K562 (cell line): ENCODE measurements at regions not wholly inside any gene's neighbourhood (a gene's known extent, or its start where the extent isn't known, plus 50 kb on each side); places are given as distances from the start of the nearest gene placed in this dataset.

Experiments used
- CREM ChIP-seq: IDR thresholded peaks from 2 replicates; pipeline ENCODE4 v1.6.1; 2014; ENCODE audit warnings: antibody characterized with exemption, low read depth
- CTCF ChIP-seq, 3 experiments: IDR thresholded peaks in 2 of 3; conservative IDR thresholded peaks in 1 of 3; 2 replicates each; pipeline ENCODE4 v1.5.1; 2011 to 2012; ENCODE audit warnings: low read length in 3 of 3, mild to moderate bottlenecking in 3 of 3, control low read depth in 2 of 3, improper control_type of control experiment in 1 of 3, inconsistent platforms in 1 of 3, low read depth in 1 of 3, mixed read lengths in 1 of 3, moderate library complexity in 1 of 3; ENCODE audit not compliant: insufficient read depth in 2 of 3
- FOXK2 ChIP-seq, 2 experiments: fragments of 450-650 bp; IDR thresholded peaks in 1 of 2; conservative IDR thresholded peaks in 1 of 2; 2 replicates each; pipeline ENCODE4 v1.6.1; 2016; ENCODE audit warnings: low read depth in 2 of 2, mild to moderate bottlenecking in 1 of 2
- FOXO4 ChIP-seq: fragments of 450-650 bp; formaldehyde crosslinking; IDR thresholded peaks from 2 replicates; pipeline ENCODE4 v1.4.0; 2020; ENCODE audit warnings: mild to moderate bottlenecking, moderate library complexity
- GABPA ChIP-seq: fragments of 200-800 bp; sonication (Bioruptor generic); conservative IDR thresholded peaks from 2 replicates; pipeline ENCODE4 v1.6.1; 2016; ENCODE audit warnings: low read depth, missing genetic modification characterization, missing compliant biosample characterization
- GABPB2 ChIP-seq: fragments of 250-450 bp; sonication (Bioruptor Pico); conservative IDR thresholded peaks from 2 replicates; pipeline ENCODE4 v1.5.1; 2021; ENCODE audit warnings: mild to moderate bottlenecking
- HDAC6 ChIP-seq: IDR thresholded peaks from 2 replicates; pipeline ENCODE4 v1.6.1; 2012; ENCODE audit warnings: low read depth, mild to moderate bottlenecking, control low read depth, inconsistent platforms, low read length, moderate library complexity
- NFIC ChIP-seq: fragments of 450-650 bp; IDR thresholded peaks from 2 replicates; pipeline ENCODE4 v1.6.1; 2017; ENCODE audit warnings: mild to moderate bottlenecking, inconsistent platforms
- POLR2AphosphoS2 ChIP-seq: IDR thresholded peaks from 2 replicates; pipeline ENCODE4 v1.6.1; 2012; ENCODE audit warnings: low read length, improper control_type of control experiment
- POLR2AphosphoS5 ChIP-seq: IDR thresholded peaks from 2 replicates; pipeline ENCODE4 v1.6.1; 2011; ENCODE audit warnings: mild to moderate bottlenecking, low read depth, low read length, moderate library complexity; ENCODE audit not compliant: control insufficient read depth, insufficient read depth
- SIN3B ChIP-seq: fragments of 450-650 bp; IDR thresholded peaks from 2 replicates; pipeline ENCODE4 v1.6.1; 2017; ENCODE audit warnings: low read depth, mild to moderate bottlenecking, moderate library complexity
- SMAD4 ChIP-seq: fragments of 250-450 bp; sonication (Bioruptor Pico); conservative IDR thresholded peaks from 2 replicates; pipeline ENCODE4 v1.8.0; 2021; ENCODE audit warnings: inconsistent platforms, mild to moderate bottlenecking, moderate library complexity
- THRB ChIP-seq: fragments of 450-650 bp; formaldehyde crosslinking; conservative IDR thresholded peaks from 2 replicates; pipeline ENCODE4 v1.4.0; 2022; ENCODE audit warnings: mild to moderate bottlenecking, missing genetic modification characterization
- ZNF24 ChIP-seq: fragments of 450-650 bp; IDR thresholded peaks from 2 replicates; pipeline ENCODE4 v1.6.1; 2016

- TF ChIP-seq ZNF24 (no peak), CREM (no peak), CTCF (IDR thresholded peaks at IDR 0.05 in 2 of 3, conservative IDR thresholded peaks at IDR 0.05 in 1 of 3; ENCODE audit: insufficient read depth in 2 of 3, low read depth in 1 of 3, low read length in 3 of 3) (no peak), GABPB2 (no peak), HDAC6 (no peak), GABPA (tag) (no peak), FOXK2 (conservative IDR thresholded peaks at IDR 0.05 in 1 of 2, IDR thresholded peaks at IDR 0.05 in 1 of 2; ENCODE audit: low read depth in 2 of 2) (no peak), SIN3B (no peak), POLR2AphosphoS2 (no peak), THRB (CRISPR knock-in tag) (no peak), NFIC (no peak), POLR2AphosphoS5 (no peak), FOXO4 (CRISPR knock-in tag) (no peak), SMAD4 (CRISPR knock-in tag) (no peak)
These were observed 457.9 kb upstream of the SALL3 start for GRCh38 chr18:78521744-78522143.
